IMR-90 (cell line): ENCODE measurements at regions not wholly inside any gene's neighbourhood (a gene's known extent, or its start where the extent isn't known, plus 50 kb on each side); places are given as distances from the start of the nearest gene placed in this dataset.

Experiments
- ATAC-seq: fragments of 200-7000 bp; cut with Tn5 transposase; 2 replicates; pipeline ENCODE4 v1.9.1; 2020; ENCODE audit warnings: low read depth, mild to moderate bottlenecking, moderate library complexity
- BruUV-seq: library from RNA; stranded (reverse); fragments of 400-500 nt; replicated peaks from 2 replicates; lab custom pipeline; 2021; lab: Mats Ljungman, UMichigan
- CTCF ChIA-PET: fragments of 300-600 bp; formaldehyde crosslinking; extraction: SDS; loops from one replicate; lab custom pipeline; 2021; ENCODE audit warnings: antibody characterized with exemption; lab: Yijun Ruan, JAX
- POLR2A ChIA-PET: fragments of 300-600 bp; sonication (Branson Sonifier 250); formaldehyde crosslinking; loops from one replicate; lab custom pipeline; 2022; ENCODE audit warnings: antibody characterized with exemption; ENCODE audit not compliant: unreplicated experiment; lab: Charles Lee
- DNase-seq: peaks from one replicate; pipeline ENCODE4 v3.0.0; 2013
- H2AFZ ChIP-seq: replicated peaks from 2 replicates; pipeline ENCODE3; 2013; ENCODE audit warnings: low read length, mild to moderate bottlenecking; ENCODE audit not compliant: poor library complexity
- H2AK5ac ChIP-seq: 2 replicates; pipeline ENCODE4 v1.6.1; 2013; ENCODE audit warnings: low read depth, low read length, inconsistent platforms
- H2AK9ac ChIP-seq: replicated peaks from 2 replicates; pipeline ENCODE3; 2013; ENCODE audit warnings: mild to moderate bottlenecking, low read depth, low read length, moderate library complexity; ENCODE audit not compliant: poor library complexity
- H2BK120ac ChIP-seq: 2 replicates; pipeline ENCODE4 v1.6.1; 2013; ENCODE audit warnings: low read depth, low read length, inconsistent platforms
- H2BK15ac ChIP-seq: 3 replicates; pipeline ENCODE4 v1.6.1; 2013; ENCODE audit warnings: low read depth, low read length, inconsistent platforms
- H2BK20ac ChIP-seq: 2 replicates; pipeline ENCODE4 v1.6.1; 2013; ENCODE audit warnings: low read depth, mild to moderate bottlenecking, inconsistent platforms, low read length, moderate library complexity
- H2BK5ac ChIP-seq: 2 replicates; pipeline ENCODE4 v1.6.1; 2013; ENCODE audit warnings: mild to moderate bottlenecking, low read depth, low read length, inconsistent platforms; ENCODE audit not compliant: poor library complexity, severe bottlenecking
- H3K14ac ChIP-seq: replicated peaks from 2 replicates; pipeline ENCODE4 v1.6.1; 2013; ENCODE audit warnings: low read depth, low read length, inconsistent platforms
- H3K18ac ChIP-seq: 2 replicates; pipeline ENCODE4 v1.6.1; 2013; ENCODE audit warnings: low read depth, low read length, control low read depth
- H3K23ac ChIP-seq: 2 replicates; pipeline ENCODE4 v1.6.1; 2013; ENCODE audit warnings: low read depth, low read length, inconsistent platforms
- H3K27ac ChIP-seq: 2 replicates; pipeline ENCODE4 v1.5.1; 2013; ENCODE audit warnings: mild to moderate bottlenecking, control low read depth, low read length; ENCODE audit not compliant: insufficient read depth
- H3K27me3 ChIP-seq: 2 replicates; pipeline ENCODE4 v1.6.1; 2013; ENCODE audit warnings: low read length; ENCODE audit not compliant: control insufficient read depth, insufficient read depth
- H3K36me3 ChIP-seq: 2 replicates; pipeline ENCODE4 v1.6.1; 2013; ENCODE audit warnings: low read length, mixed read lengths; ENCODE audit not compliant: control insufficient read depth, insufficient read depth
- H3K4ac ChIP-seq: 2 replicates; pipeline ENCODE4 v1.6.1; 2013; ENCODE audit warnings: low read depth, low read length, inconsistent platforms
- H3K4me1 ChIP-seq: 2 replicates; pipeline ENCODE4 v1.6.1; 2013; ENCODE audit warnings: low read length, mixed read lengths; ENCODE audit not compliant: control insufficient read depth, insufficient read depth
- H3K4me2 ChIP-seq: 2 replicates; pipeline ENCODE4 v1.6.1; 2013; ENCODE audit warnings: low read depth, mild to moderate bottlenecking, control low read depth, low read length, moderate library complexity
- H3K4me3 ChIP-seq: 2 replicates; pipeline ENCODE4 v1.5.1; 2013; ENCODE audit warnings: low read depth, mild to moderate bottlenecking, control low read depth, low read length, moderate library complexity; ENCODE audit not compliant: insufficient read depth
- H3K56ac ChIP-seq: 2 replicates; pipeline ENCODE4 v1.6.1; 2013; ENCODE audit warnings: low read length, inconsistent platforms; ENCODE audit not compliant: insufficient read depth; ENCODE audit errors: extremely low read depth
- H3K79me1 ChIP-seq, 2 experiments: 2 replicates each; pipeline ENCODE4 v1.6.1; 2013; ENCODE audit warnings: low read length in 2 of 2, inconsistent platforms in 1 of 2, low read depth in 1 of 2
- H3K9ac ChIP-seq: 2 replicates; pipeline ENCODE4 v1.6.1; 2013; ENCODE audit warnings: low read depth, low read length, control low read depth
- H3K9me1 ChIP-seq: 2 replicates; pipeline ENCODE4 v1.6.1; 2013; ENCODE audit warnings: low read length, inconsistent platforms; ENCODE audit not compliant: insufficient read depth
- H3K9me3 ChIP-seq: 2 replicates; pipeline ENCODE4 v1.6.1; 2013; ENCODE audit warnings: low read length; ENCODE audit not compliant: control insufficient read depth, insufficient read depth
- H4K20me1 ChIP-seq: 2 replicates; pipeline ENCODE4 v1.6.1; 2013; ENCODE audit warnings: low read length, inconsistent platforms; ENCODE audit not compliant: insufficient read depth
- H4K5ac ChIP-seq: 2 replicates; pipeline ENCODE4 v1.6.1; 2013; ENCODE audit warnings: mild to moderate bottlenecking, low read depth, low read length, control low read depth
- H4K8ac ChIP-seq, 2 experiments: 2 replicates each; pipeline ENCODE4 v1.6.1; 2013; ENCODE audit warnings: low read depth in 2 of 2, low read length in 2 of 2, control low read depth in 1 of 2, inconsistent platforms in 1 of 2
- H4K91ac ChIP-seq: 2 replicates; pipeline ENCODE4 v1.6.1; 2013; ENCODE audit warnings: low read depth, low read length, inconsistent platforms; ENCODE audit not compliant: insufficient read depth
- CEBPB ChIP-seq: IDR thresholded peaks from 2 replicates; pipeline ENCODE4 v1.6.1; 2012; ENCODE audit warnings: low read depth, low read length, improper control_type of control experiment
- FOS ChIP-seq: fragments of 150-350 bp; IDR thresholded peaks from 2 replicates; pipeline ENCODE4 v1.6.1; 2016; ENCODE audit warnings: low read depth, low read length
- WGBS, 2 experiments: methylation state at CpG; one replicate each; pipeline versions ENCODE4 v1.1.5 to v1.1.7; 2013; ENCODE audit warnings: missing lambda C conversion rate in 2 of 2; ENCODE audit not compliant: insufficient read length in 1 of 2; ENCODE audit errors: extremely low coverage in 2 of 2; 5-methylcytosine and 5-hydroxymethylcytosine counted together
- dilution Hi-C: fragments of 300-500 bp; cut with HindIII; formaldehyde crosslinking; loops from one replicate; pipeline ENCODE4 v1.14.3; 2018; ENCODE audit warnings: low sequenced_read_pairs; ENCODE audit not compliant: unreplicated experiment
- in situ Hi-C: fragments of 300-500 bp; cut with MboI; formaldehyde crosslinking; loops from 3 replicates; pipeline ENCODE4 v1.14.3; 2019; ENCODE audit warnings: low sequenced_read_pairs, inconsistent platforms, mixed read lengths
- intact Hi-C: fragments of 100-400 bp; cut with micrococcal nuclease; formaldehyde crosslinking; loops from 2 replicates; pipeline ENCODE4 v1.10.0; 2022

GRCh38 chr12:115375186-115375991 is 691.4 kb upstream of the TBX3 start:
- Histone ChIP-seq H3K4me2 (peak overlapping the region; percentile 67), H4K8ac (peak overlapping the region; percentile 46 to 95; a peak in 3 of 4 replicates), H3K27me3 (no peaks in the 10 kb centered on the region), H3K9me3 (no peaks in the 10 kb centered on the region), H3K9ac (0 out of 2 replicates have a peak overlapping the region, but pooled peaks have one; percentile 6), H3K36me3 (no peaks in the 10 kb centered on the region), H3K4ac (peak overlapping the region; percentile 82), H3K23ac (0 out of 2 replicates have a peak overlapping the region, but pooled peaks have one; percentile 3), H4K5ac (peak overlapping the region; percentile 56), H3K56ac (no peak overlapping the region), H4K20me1 (no peaks in the 10 kb centered on the region), H2AK9ac (peak overlapping the region; percentile 73), H3K4me3 (no peak overlapping the region), H3K79me1 (no peaks in the 10 kb centered on the region), H3K4me1 (peaks cover 7% of the 10 kb centered on the region), H2BK20ac (peak overlapping the region; percentile 90), H2BK15ac (peak overlapping the region; percentile 66; the same call in 1 of the 3 replicates), H3K14ac (peak overlapping the region; percentile 71), H3K9me1 (peaks cover 9% of the 10 kb centered on the region), H2BK120ac (peak overlapping the region; percentile 88), H2AFZ (peak overlapping the region; percentile 93), H4K91ac (peak overlapping the region; percentile 91), H3K27ac (no peak overlapping the region), H3K18ac (peak overlapping the region; percentile 58), H2BK5ac (peak overlapping the region; percentile 7), H2AK5ac (peak overlapping the region; percentile 64; the same call in 1 of the 2 replicates)
- DNase-seq (peak; percentile 81), ATAC-seq (peak; percentile 95)
- no TSS peak for BruUV-seq
- dilution Hi-C loops (no loop called here), intact Hi-C loops (no loop called here), in situ Hi-C loops (no loop called here)
- ChIA-PET CTCF (no interaction called here), POLR2A (no interaction called here)
- TF ChIP-seq CEBPB (no peak), FOS (0 out of 2 replicates have a peak, but pooled peaks have one; percentile 45)
- WGBS, 2 experiments = no CpG with 5 or more reads among the region's 12 CpGs
